Neural cell (in vitro differentiated cells): ENCODE measurements at regions not wholly inside any gene's neighbourhood (a gene's known extent, or its start where the extent isn't known, plus 50 kb on each side); places are given as distances from the start of the nearest gene placed in this dataset.

Experiments
- H2AFZ ChIP-seq: fragments of 200-600, 300-800 bp; sonication (generic), shearing (Covaris generic); 2 replicates; pipeline ENCODE4 v1.6.0; 2014; ENCODE audit warnings: low read depth, mild to moderate bottlenecking, antibody characterized with exemption, low read length, moderate library complexity
- H3F3A ChIP-seq: fragments of 200-600 bp; shearing (Covaris generic); 2 replicates; pipeline ENCODE4 v1.6.1; 2016; ENCODE audit warnings: mild to moderate bottlenecking, moderate library complexity, mixed read lengths, antibody characterized with exemption, low read length; ENCODE audit not compliant: insufficient read depth, poor library complexity, severe bottlenecking
- H3K27ac ChIP-seq: fragments of 200-600, 300-800 bp; sonication (generic), shearing (Covaris generic); 2 replicates; pipeline ENCODE4 v1.5.1; 2014; ENCODE audit warnings: mild to moderate bottlenecking, low read length, moderate library complexity
- H3K27me3 ChIP-seq: fragments of 300-800, 200-600 bp; sonication (generic), shearing (Covaris generic); 2 replicates; pipeline ENCODE4 v1.6.0; 2014; ENCODE audit warnings: mild to moderate bottlenecking, low read depth, low read length, moderate library complexity; ENCODE audit not compliant: insufficient read depth
- H3K36me3 ChIP-seq: fragments of 300-800, 200-600 bp; sonication (generic), shearing (Covaris generic); 2 replicates; pipeline ENCODE4 v1.5.1; 2014; ENCODE audit warnings: mild to moderate bottlenecking, antibody characterized with exemption, low read length, moderate library complexity; ENCODE audit not compliant: insufficient read depth
- H3K4me2 ChIP-seq: fragments of 300-800, 200-600 bp; sonication (generic), shearing (Covaris generic); 2 replicates; pipeline ENCODE4 v1.6.0; 2014; ENCODE audit warnings: mild to moderate bottlenecking, low read length
- H3K4me3 ChIP-seq: fragments of 300-800, 200-600 bp; sonication (generic), shearing (Covaris generic); 2 replicates; pipeline ENCODE4 v1.5.1; 2014; ENCODE audit warnings: mild to moderate bottlenecking, low read length, moderate library complexity
- H3K79me2 ChIP-seq: fragments of 200-600 bp; shearing (Covaris generic); replicated peaks from 2 replicates; pipeline ENCODE4 v1.6.0; 2014; ENCODE audit warnings: mild to moderate bottlenecking, low read length, moderate library complexity; ENCODE audit not compliant: insufficient read depth
- H3K9ac ChIP-seq: fragments of 300-800, 200-600 bp; sonication (generic), shearing (Covaris generic); 2 replicates; pipeline ENCODE4 v1.6.1; 2016; ENCODE audit warnings: mild to moderate bottlenecking, low read length, mixed read lengths
- H3K9me2 ChIP-seq: fragments of 200-600 bp; shearing (Covaris generic); 2 replicates; pipeline ENCODE4 v1.6.1; 2016; ENCODE audit warnings: mild to moderate bottlenecking, low read length, mixed read lengths; ENCODE audit not compliant: insufficient read depth
- H3K9me3 ChIP-seq: fragments of 200-600, 300-800 bp; sonication (generic), shearing (Covaris generic); 2 replicates; pipeline ENCODE4 v1.6.1; 2016; ENCODE audit warnings: mild to moderate bottlenecking, mixed run types, low read length, moderate library complexity, mixed read lengths
- H4K20me1 ChIP-seq: fragments of 200-600 bp; shearing (Covaris generic); 2 replicates; pipeline ENCODE4 v1.6.1; 2016; ENCODE audit warnings: mild to moderate bottlenecking, mixed run types; ENCODE audit not compliant: insufficient read depth
- EP300 ChIP-seq: fragments of 450-650 bp; conservative IDR thresholded peaks from 2 replicates; pipeline ENCODE4 v1.6.1; 2014; ENCODE audit warnings: antibody characterized with exemption, mild to moderate bottlenecking, moderate library complexity; ENCODE audit not compliant: poor library complexity, severe bottlenecking
- EZH2 ChIP-seq: fragments of 200-600, 300-800 bp; shearing (Covaris generic), sonication (generic); IDR thresholded peaks from 2 replicates; pipeline ENCODE4 v1.6.1; 2014; ENCODE audit warnings: antibody characterized with exemption, low read length, borderline replicate concordance, mild to moderate bottlenecking; ENCODE audit not compliant: insufficient read depth, poor library complexity, severe bottlenecking
- MXI1 ChIP-seq: fragments of 450-650 bp; conservative IDR thresholded peaks from 2 replicates; pipeline ENCODE4 v1.6.1; 2014; ENCODE audit warnings: antibody characterized with exemption, mild to moderate bottlenecking; ENCODE audit not compliant: poor library complexity, severe bottlenecking
- POLR2AphosphoS5 ChIP-seq: IDR thresholded peaks from 2 replicates; pipeline ENCODE4 v1.6.1; 2012
- RAD21 ChIP-seq: fragments of 450-650 bp; conservative IDR thresholded peaks from 2 replicates; pipeline ENCODE4 v1.6.1; 2014; ENCODE audit warnings: antibody characterized with exemption, mild to moderate bottlenecking, moderate library complexity
- SMC3 ChIP-seq: fragments of 450-650 bp; conservative IDR thresholded peaks from 2 replicates; pipeline ENCODE4 v1.6.1; 2014; ENCODE audit warnings: antibody characterized with exemption, mild to moderate bottlenecking, moderate library complexity; ENCODE audit not compliant: poor library complexity
- TAF1 ChIP-seq: IDR thresholded peaks from 2 replicates; pipeline ENCODE4 v1.6.1; 2012; ENCODE audit warnings: low read depth
- TF ChIP-seq, protein P1 (sequence below): fragments of 450-650 bp; IDR thresholded peaks from 2 replicates; pipeline ENCODE4 v1.5.1; 2014; ENCODE audit warnings: antibody characterized with exemption, mild to moderate bottlenecking, moderate library complexity; ENCODE audit not compliant: poor library complexity, severe bottlenecking
- TF ChIP-seq, protein P2 (sequence below): IDR thresholded peaks from 2 replicates; pipeline ENCODE4 v1.6.1; 2012; ENCODE audit warnings: borderline replicate concordance

DNA sequence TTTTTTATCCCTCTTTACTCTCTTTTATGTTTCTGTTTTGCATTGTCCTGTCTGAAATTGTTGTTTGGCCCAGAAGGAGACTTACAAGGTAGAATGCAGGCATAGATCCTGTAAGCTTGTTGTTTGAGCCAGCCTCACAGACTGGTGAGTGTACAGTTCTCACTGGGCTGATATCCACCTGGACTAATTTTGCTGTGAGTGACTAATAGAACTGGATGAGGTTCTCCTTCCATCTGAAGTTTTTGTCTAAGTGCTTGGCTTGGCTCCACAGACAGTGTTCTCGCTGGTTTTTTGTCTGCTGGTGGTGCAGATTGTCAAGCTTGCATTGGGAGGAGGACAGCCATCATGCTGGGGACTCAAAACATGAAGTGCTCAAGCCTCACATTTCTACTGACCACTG lies 495.7 kb downstream of the TSN start:
- Histone ChIP-seq H3K27me3 (no peaks in the 10 kb centered on the region), H3K27ac (no peak overlapping the region), H3K9me2 (no peaks in the 10 kb centered on the region), H3F3A (no peaks in the 10 kb centered on the region), H4K20me1 (no peaks in the 10 kb centered on the region), H2AFZ (no peak overlapping the region), H3K4me2 (no peak overlapping the region), H3K36me3 (no peaks in the 10 kb centered on the region), H3K9me3 (no peaks in the 10 kb centered on the region), H3K79me2 (no peaks in the 10 kb centered on the region), H3K4me3 (no peak overlapping the region), H3K9ac (no peak overlapping the region)
- TF ChIP-seq SMC3 (no peak), EP300 (no peak), EZH2 (no peak), RAD21 (no peak), TAF1 (no peak), POLR2AphosphoS5 (no peak), MXI1 (no peak)
- TF ChIP-seq, protein P1, sequence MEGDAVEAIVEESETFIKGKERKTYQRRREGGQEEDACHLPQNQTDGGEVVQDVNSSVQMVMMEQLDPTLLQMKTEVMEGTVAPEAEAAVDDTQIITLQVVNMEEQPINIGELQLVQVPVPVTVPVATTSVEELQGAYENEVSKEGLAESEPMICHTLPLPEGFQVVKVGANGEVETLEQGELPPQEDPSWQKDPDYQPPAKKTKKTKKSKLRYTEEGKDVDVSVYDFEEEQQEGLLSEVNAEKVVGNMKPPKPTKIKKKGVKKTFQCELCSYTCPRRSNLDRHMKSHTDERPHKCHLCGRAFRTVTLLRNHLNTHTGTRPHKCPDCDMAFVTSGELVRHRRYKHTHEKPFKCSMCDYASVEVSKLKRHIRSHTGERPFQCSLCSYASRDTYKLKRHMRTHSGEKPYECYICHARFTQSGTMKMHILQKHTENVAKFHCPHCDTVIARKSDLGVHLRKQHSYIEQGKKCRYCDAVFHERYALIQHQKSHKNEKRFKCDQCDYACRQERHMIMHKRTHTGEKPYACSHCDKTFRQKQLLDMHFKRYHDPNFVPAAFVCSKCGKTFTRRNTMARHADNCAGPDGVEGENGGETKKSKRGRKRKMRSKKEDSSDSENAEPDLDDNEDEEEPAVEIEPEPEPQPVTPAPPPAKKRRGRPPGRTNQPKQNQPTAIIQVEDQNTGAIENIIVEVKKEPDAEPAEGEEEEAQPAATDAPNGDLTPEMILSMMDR, result no peak
- TF ChIP-seq, protein P2, sequence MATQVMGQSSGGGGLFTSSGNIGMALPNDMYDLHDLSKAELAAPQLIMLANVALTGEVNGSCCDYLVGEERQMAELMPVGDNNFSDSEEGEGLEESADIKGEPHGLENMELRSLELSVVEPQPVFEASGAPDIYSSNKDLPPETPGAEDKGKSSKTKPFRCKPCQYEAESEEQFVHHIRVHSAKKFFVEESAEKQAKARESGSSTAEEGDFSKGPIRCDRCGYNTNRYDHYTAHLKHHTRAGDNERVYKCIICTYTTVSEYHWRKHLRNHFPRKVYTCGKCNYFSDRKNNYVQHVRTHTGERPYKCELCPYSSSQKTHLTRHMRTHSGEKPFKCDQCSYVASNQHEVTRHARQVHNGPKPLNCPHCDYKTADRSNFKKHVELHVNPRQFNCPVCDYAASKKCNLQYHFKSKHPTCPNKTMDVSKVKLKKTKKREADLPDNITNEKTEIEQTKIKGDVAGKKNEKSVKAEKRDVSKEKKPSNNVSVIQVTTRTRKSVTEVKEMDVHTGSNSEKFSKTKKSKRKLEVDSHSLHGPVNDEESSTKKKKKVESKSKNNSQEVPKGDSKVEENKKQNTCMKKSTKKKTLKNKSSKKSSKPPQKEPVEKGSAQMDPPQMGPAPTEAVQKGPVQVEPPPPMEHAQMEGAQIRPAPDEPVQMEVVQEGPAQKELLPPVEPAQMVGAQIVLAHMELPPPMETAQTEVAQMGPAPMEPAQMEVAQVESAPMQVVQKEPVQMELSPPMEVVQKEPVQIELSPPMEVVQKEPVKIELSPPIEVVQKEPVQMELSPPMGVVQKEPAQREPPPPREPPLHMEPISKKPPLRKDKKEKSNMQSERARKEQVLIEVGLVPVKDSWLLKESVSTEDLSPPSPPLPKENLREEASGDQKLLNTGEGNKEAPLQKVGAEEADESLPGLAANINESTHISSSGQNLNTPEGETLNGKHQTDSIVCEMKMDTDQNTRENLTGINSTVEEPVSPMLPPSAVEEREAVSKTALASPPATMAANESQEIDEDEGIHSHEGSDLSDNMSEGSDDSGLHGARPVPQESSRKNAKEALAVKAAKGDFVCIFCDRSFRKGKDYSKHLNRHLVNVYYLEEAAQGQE, result no peak

DNA sequence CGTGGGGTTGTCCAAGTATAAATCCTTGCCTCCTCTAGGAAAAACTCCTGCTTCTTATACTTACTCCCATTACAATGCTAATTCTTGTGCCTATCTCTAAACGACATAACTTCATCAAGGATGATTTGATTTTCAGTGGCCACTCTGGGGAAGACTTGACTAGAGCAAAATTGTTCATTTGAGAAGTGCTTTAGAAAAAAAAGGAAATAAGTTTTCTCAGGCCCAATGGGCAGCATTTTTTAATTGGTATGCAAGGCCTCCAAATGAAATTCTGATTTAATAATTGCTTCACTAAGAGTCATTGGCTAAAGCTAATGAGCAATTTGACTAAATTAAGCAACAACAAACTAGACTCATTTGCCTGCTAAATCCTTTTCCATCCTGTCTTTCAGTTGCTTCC lies 496.1 kb downstream of the TSN start:
- Histone ChIP-seq H4K20me1 (no peaks in the 10 kb centered on the region), H3F3A (no peaks in the 10 kb centered on the region)
- no peak for TF ChIP-seq TAF1

DNA sequence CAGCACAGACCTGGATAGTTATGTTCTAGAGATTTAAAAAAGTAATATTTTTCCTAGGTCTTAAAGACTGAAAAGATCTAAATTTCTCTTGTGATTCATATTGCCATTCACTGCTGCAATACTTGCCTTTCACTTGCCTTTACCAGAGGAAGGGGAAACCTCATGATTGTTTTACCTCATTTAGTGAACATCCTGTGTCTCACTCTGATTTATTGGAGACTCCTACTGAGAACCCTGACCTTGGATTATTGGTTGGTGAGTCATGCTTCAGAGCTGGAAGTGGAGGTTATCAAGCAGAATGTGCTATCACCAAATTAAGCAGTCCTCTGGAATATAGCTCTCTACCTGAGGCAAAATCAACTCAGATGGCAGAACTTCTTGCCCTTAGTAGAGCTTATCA lies 500.5 kb downstream of the TSN start:
- no peak for TF ChIP-seq EZH2
- no peak for TF ChIP-seq MXI1
- TF ChIP-seq, protein P2, result no peak
- no peak for TF ChIP-seq TAF1
- TF ChIP-seq SMC3, result no peak
- TF ChIP-seq POLR2AphosphoS5, result no peak
- TF ChIP-seq, protein P1, result no peak
- TF ChIP-seq EP300, result no peak
- TF ChIP-seq RAD21, result no peak
- no peaks in the 10 kb centered on the region for H3K9me2 ChIP-seq
- no peaks in the 10 kb centered on the region for H4K20me1 ChIP-seq
- H2AFZ ChIP-seq, result no peak overlapping the region
- no peaks in the 10 kb centered on the region for H3F3A ChIP-seq
- H3K27ac ChIP-seq, result no peak overlapping the region
- H3K36me3 ChIP-seq, result no peaks in the 10 kb centered on the region
- no peaks in the 10 kb centered on the region for H3K79me2 ChIP-seq
- H3K4me2 ChIP-seq, result no peak overlapping the region
- no peak overlapping the region for H3K9ac ChIP-seq
- H3K4me3 ChIP-seq, result no peak overlapping the region
- no peaks in the 10 kb centered on the region for H3K27me3 ChIP-seq
- H3K9me3 ChIP-seq, result no peaks in the 10 kb centered on the region

More for the DNA sequence above, 496.1 kb downstream of the TSN start:
- Histone ChIP-seq H3K27ac (no peak overlapping the region), H3K9me2 (no peaks in the 10 kb centered on the region), H3K4me2 (no peak overlapping the region), H2AFZ (no peak overlapping the region), H3K79me2 (no peaks in the 10 kb centered on the region), H3K9me3 (no peaks in the 10 kb centered on the region), H3K4me3 (no peak overlapping the region), H3K27me3 (no peaks in the 10 kb centered on the region), H3K9ac (no peak overlapping the region), H3K36me3 (no peaks in the 10 kb centered on the region)
